ENCODE measurements at regions not wholly inside any gene's neighbourhood (a gene's known extent, or its start where the extent isn't known, plus 50 kb on each side); places are given as distances from the start of the nearest gene placed in this dataset.

DNA sequence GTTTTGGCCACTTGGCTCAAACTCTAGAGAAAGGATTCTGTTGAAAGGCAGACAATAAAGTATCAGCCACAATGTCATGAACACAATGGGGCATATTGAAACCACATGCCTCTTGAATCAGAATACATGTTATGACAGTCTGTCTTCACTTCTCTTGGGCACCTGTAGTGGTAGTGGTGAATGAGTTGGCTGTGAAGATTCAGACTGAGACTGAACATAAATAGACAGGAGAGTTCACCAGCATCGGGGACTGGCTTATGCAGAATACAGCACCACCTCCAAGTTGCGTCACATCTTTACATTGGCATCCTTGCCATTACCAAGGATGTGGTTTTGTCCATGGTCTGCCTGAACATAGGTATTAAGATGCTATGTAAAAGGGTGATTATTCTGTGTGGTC lies 336.8 kb downstream of the MYCN start:
- TF ChIP-seq EP300 (IDR thresholded peaks at IDR 0.05) (no peak), CTCF (IDR thresholded peaks at IDR 0.05) (no peak), POLR2A (IDR thresholded peaks at IDR 0.05) (no peak), POLR2AphosphoS5 (IDR thresholded peaks at IDR 0.05) (no peak)

Data from sigmoid colon (tissue), 4 donors.